ENCODE measurements at regions not wholly inside any gene's neighbourhood (a gene's known extent, or its start where the extent isn't known, plus 50 kb on each side); places are given as distances from the start of the nearest gene placed in this dataset.
"Not testable (repeated sequence)": the region's sequence is repeated elsewhere in the genome, so short reads cannot be mapped to it uniquely, and the experiment has no call there.

- Mint-ChIP-seq H3K9me3 (peaks cover 38% of the 10 kb centered on the region), H3K27me3 (ENCODE audit: low read depth) (peaks cover 11% of the 10 kb centered on the region), H3K4me1 (peaks cover 16% of the 10 kb centered on the region), H3K27ac (no peak overlapping the region), H3K4me3 (no peak overlapping the region), H3K36me3 (peaks cover 30% of the 10 kb centered on the region)
- ChIA-PET CTCF (interaction anchor here (1.1 to 1.3 kb wide), 2 partner anchors 52 to 157 kb away, joined by 4 to 6 read pairs; no protein-coding TSS in a partner anchor), POLR2A (no interaction called here)
- ATAC-seq = peak; percentile 26; the same call in 1 of the 2 replicates
- DNase-seq (ENCODE audit: low spot score) = no peak
- TF ChIP-seq MXD4 (CRISPR knock-in tag; IDR thresholded peaks at IDR 0.05; ENCODE audit: borderline replicate concordance) (no peak), IRF2 (CRISPR knock-in tag; IDR thresholded peaks at IDR 0.05; ENCODE audit: borderline replicate concordance, low read depth) (no peak), ERG (CRISPR knock-in tag; IDR thresholded peaks at IDR 0.05) (no peak), FOXP4 (CRISPR knock-in tag; IDR thresholded peaks at IDR 0.05) (no peak), PRRX2 (CRISPR knock-in tag; IDR thresholded peaks at IDR 0.05) (no peak), ELF4 (CRISPR knock-in tag; IDR thresholded peaks at IDR 0.05; ENCODE audit: low read depth) (no peak), TP53 (CRISPR knock-in tag; IDR thresholded peaks at IDR 0.05) (no peak), ZNF425 (CRISPR knock-in tag; conservative IDR thresholded peaks at IDR 0.05) (no peak), ATF1 (CRISPR knock-in tag; IDR thresholded peaks at IDR 0.05) (no peak), ESRRA (CRISPR knock-in tag; IDR thresholded peaks at IDR 0.05; ENCODE audit: borderline replicate concordance) (no peak), ZBTB21 (CRISPR knock-in tag; IDR thresholded peaks at IDR 0.05; ENCODE audit: borderline replicate concordance) (no peak), E2F4 (CRISPR knock-in tag; IDR thresholded peaks at IDR 0.05; ENCODE audit: borderline replicate concordance, low read depth) (no peak), FOXP1 (CRISPR knock-in tag; IDR thresholded peaks at IDR 0.05; ENCODE audit: borderline replicate concordance) (no peak), CTCF (IDR thresholded peaks at IDR 0.05) (no peak), NR2C2 (CRISPR knock-in tag; IDR thresholded peaks at IDR 0.05) (no peak)
These were observed 73.7 kb upstream of the SLC25A43 start for GRCh38 chrX:119325456-119325855.

GRCh38 chrX:119331873-119332272, 67.3 kb upstream of the SLC25A43 start:
- DNase-seq (ENCODE audit: low spot score); CTCF ChIA-PET; H3K36me3 Mint-ChIP-seq; H3K27me3 Mint-ChIP-seq (ENCODE audit: low read depth); H3K9me3 Mint-ChIP-seq; ATAC-seq; H3K4me3 Mint-ChIP-seq; POLR2A ChIA-PET; H3K27ac Mint-ChIP-seq; H3K4me1 Mint-ChIP-seq: not testable (repeated sequence)

GRCh38 chrX:119332855-119333720, 66.0 kb upstream of the SLC25A43 start:
- H3K27ac Mint-ChIP-seq; DNase-seq (ENCODE audit: low spot score); CTCF ChIA-PET; H3K4me1 Mint-ChIP-seq; H3K4me3 Mint-ChIP-seq; H3K9me3 Mint-ChIP-seq; H3K36me3 Mint-ChIP-seq; POLR2A ChIA-PET; ATAC-seq; H3K27me3 Mint-ChIP-seq (ENCODE audit: low read depth): not testable (repeated sequence)

- H3K27ac Mint-ChIP-seq; DNase-seq (ENCODE audit: low spot score); H3K27me3 Mint-ChIP-seq (ENCODE audit: low read depth); H3K36me3 Mint-ChIP-seq; ATAC-seq; H3K9me3 Mint-ChIP-seq; H3K4me3 Mint-ChIP-seq; CTCF ChIA-PET; H3K4me1 Mint-ChIP-seq: not testable (repeated sequence)
- POLR2A ChIA-PET = interaction anchor here (0.7 kb wide), 1 partner anchor 24 kb away, joined by 3 read pairs; no protein-coding TSS in a partner anchor
These were observed 65.5 kb upstream of the SLC25A43 start for GRCh38 chrX:119333721-119334032.

- CTCF ChIA-PET; H3K27ac Mint-ChIP-seq; H3K27me3 Mint-ChIP-seq (ENCODE audit: low read depth); H3K36me3 Mint-ChIP-seq; ATAC-seq; DNase-seq (ENCODE audit: low spot score); H3K4me3 Mint-ChIP-seq; H3K4me1 Mint-ChIP-seq: not testable (repeated sequence)
- POLR2A ChIA-PET = interaction anchor here (0.7 kb wide), 1 partner anchor 23 kb away, joined by 3 read pairs; no protein-coding TSS in a partner anchor
- H3K9me3 Mint-ChIP-seq = peaks cover 15% of the 10 kb centered on the region
These were observed 64.6 kb upstream of the SLC25A43 start for GRCh38 chrX:119334468-119335050.

All from WTC11 (cell line).